Thyroid gland (tissue), 4 donors: ENCODE measurements at regions not wholly inside any gene's neighbourhood (a gene's known extent, or its start where the extent isn't known, plus 50 kb on each side); places are given as distances from the start of the nearest gene placed in this dataset.

Source experiments
- POLR2A ChIP-seq, 2 donors: fragments of 450-650 bp; IDR thresholded peaks; one replicate each; pipeline ENCODE4 v1.6.1; 2017; ENCODE audit warnings: antibody characterized with exemption in 2 of 2, mild to moderate bottlenecking in 2 of 2, moderate library complexity in 1 of 2
- TF ChIP-seq, protein P1 (sequence below), 6 experiments: fragments of 200-600 bp in 3 of 6; fragments of 450-650 bp in 3 of 6; sonication (generic) in 3 of 6; IDR thresholded peaks; one replicate each; pipeline ENCODE4 v1.5.1; 2016 to 2019; ENCODE audit warnings: antibody characterized with exemption in 6 of 6, mild to moderate bottlenecking in 2 of 6, inconsistent platforms in 1 of 6, moderate library complexity in 1 of 6

DNA sequence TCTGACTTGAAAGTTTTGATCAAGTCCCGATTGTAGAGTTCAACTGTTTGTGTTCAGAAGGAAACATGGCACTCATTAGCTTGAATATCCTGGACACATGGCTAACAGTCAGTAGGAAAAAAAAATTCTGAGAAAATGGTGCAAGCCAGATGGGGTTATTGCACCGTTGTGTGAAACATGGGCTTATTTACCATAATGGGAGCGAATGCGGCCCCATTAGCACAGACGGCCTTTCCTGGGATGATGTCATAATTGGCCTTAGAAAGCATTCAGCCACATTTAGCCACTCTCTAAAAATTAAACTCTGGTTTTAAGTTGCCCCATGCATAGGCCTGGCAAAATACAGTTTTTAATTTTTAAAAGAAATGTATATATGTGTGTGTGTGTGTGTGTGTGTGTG is 112.1 kb downstream of the IRX2 start:
- no peak for TF ChIP-seq POLR2A (IDR thresholded peaks at IDR 0.05)
- TF ChIP-seq, protein P1, sequence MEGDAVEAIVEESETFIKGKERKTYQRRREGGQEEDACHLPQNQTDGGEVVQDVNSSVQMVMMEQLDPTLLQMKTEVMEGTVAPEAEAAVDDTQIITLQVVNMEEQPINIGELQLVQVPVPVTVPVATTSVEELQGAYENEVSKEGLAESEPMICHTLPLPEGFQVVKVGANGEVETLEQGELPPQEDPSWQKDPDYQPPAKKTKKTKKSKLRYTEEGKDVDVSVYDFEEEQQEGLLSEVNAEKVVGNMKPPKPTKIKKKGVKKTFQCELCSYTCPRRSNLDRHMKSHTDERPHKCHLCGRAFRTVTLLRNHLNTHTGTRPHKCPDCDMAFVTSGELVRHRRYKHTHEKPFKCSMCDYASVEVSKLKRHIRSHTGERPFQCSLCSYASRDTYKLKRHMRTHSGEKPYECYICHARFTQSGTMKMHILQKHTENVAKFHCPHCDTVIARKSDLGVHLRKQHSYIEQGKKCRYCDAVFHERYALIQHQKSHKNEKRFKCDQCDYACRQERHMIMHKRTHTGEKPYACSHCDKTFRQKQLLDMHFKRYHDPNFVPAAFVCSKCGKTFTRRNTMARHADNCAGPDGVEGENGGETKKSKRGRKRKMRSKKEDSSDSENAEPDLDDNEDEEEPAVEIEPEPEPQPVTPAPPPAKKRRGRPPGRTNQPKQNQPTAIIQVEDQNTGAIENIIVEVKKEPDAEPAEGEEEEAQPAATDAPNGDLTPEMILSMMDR (IDR thresholded peaks at IDR 0.05): no peak
